GM19463 (cell line): ENCODE measurements at regions not wholly inside any gene's neighbourhood (a gene's known extent, or its start where the extent isn't known, plus 50 kb on each side); places are given as distances from the start of the nearest gene placed in this dataset.

ENCODE experiments used
- ATAC-seq: cut with Tn5 transposase; IDR thresholded peaks from one replicate; pipeline ENCODE4 v1.9.1; 2021; ENCODE audit warnings: mild to moderate bottlenecking, moderate library complexity; ENCODE audit not compliant: unreplicated experiment

GRCh38 chr1:68293609-68294366, 61.5 kb upstream of the WLS start:
- ATAC-seq: no peak

- no peak for ATAC-seq
Measured at GRCh38 chr1:68293122-68293521, 60.8 kb upstream of the WLS start.

GRCh38 chr1:68291688-68292384, 59.5 kb upstream of the WLS start:
- ATAC-seq: no peak

- no peak for ATAC-seq
Measured at GRCh38 chr1:68287241-68287640, 54.9 kb upstream of the WLS start.

GRCh38 chr1:68285046-68285445, 52.7 kb upstream of the WLS start:
- no peak for ATAC-seq

GRCh38 chr1:68281946-68282615, 49.8 kb upstream of the WLS start:
- no peak for ATAC-seq
